Endothelial cell of umbilical vein (primary cell): ENCODE measurements at regions not wholly inside any gene's neighbourhood (a gene's known extent, or its start where the extent isn't known, plus 50 kb on each side); places are given as distances from the start of the nearest gene placed in this dataset.

ENCODE experiments used
- BruUV-seq: library from RNA; stranded (reverse); fragments of 400-500 nt; replicated peaks from 2 replicates; lab custom pipeline; 2021; lab: Mats Ljungman, UMichigan
- CTCF ChIA-PET: fragments of 300-600, 350-600 bp; sonication (Branson Sonifier 250); formaldehyde crosslinking; loops from one replicate; lab custom pipeline; 2021; ENCODE audit warnings: antibody characterized with exemption, inconsistent platforms; lab: Charles Lee
- POLR2A ChIA-PET: fragments of 300-600, 350-600 bp; sonication (Branson Sonifier 250); formaldehyde crosslinking; loops from one replicate; lab custom pipeline; 2021; ENCODE audit warnings: antibody characterized with exemption, inconsistent platforms; lab: Charles Lee
- DNase-seq: peaks from one replicate; pipeline ENCODE4 v3.0.0-alpha.2; 2011; ENCODE audit warnings: low read depth, low spot score
- FAIRE-seq: peaks from 2 replicates; lab custom pipeline; 2011; peaks lifted over from hg19 to GRCh38; lab: Jason Lieb, UNC
- H2AFZ ChIP-seq: 2 replicates; pipeline ENCODE4 v1.6.0; 2012; ENCODE audit warnings: low read depth, low read length, control low read depth, inconsistent platforms
- H3K27ac ChIP-seq: 2 replicates; pipeline ENCODE4 v1.5.1; 2011; ENCODE audit warnings: low read depth, mild to moderate bottlenecking, control low read depth, low read length, moderate library complexity; ENCODE audit not compliant: insufficient read depth
- H3K27me3 ChIP-seq, 2 experiments: 2 replicates each; pipeline versions ENCODE4 v1.6.0 to v1.6.1; 2011; ENCODE audit warnings: low read length in 2 of 2, mixed read lengths in 1 of 2; ENCODE audit not compliant: control insufficient read depth in 2 of 2, insufficient read depth in 2 of 2
- H3K36me3 ChIP-seq, 2 experiments: 2 replicates in 1 of 2; 3 replicates in 1 of 2; pipeline ENCODE4 v1.5.1; 2011; ENCODE audit warnings: low read length in 2 of 2, mild to moderate bottlenecking in 1 of 2, moderate library complexity in 1 of 2; ENCODE audit not compliant: control insufficient read depth in 2 of 2, insufficient read depth in 2 of 2; ENCODE audit errors: extremely low read depth in 1 of 2
- H3K4me1 ChIP-seq: 3 replicates; pipeline ENCODE4 v1.5.1; 2011; ENCODE audit warnings: mild to moderate bottlenecking, low read length; ENCODE audit not compliant: control insufficient read depth, insufficient read depth; ENCODE audit errors: extremely low read depth
- H3K4me2 ChIP-seq: 2 replicates; pipeline ENCODE4 v1.6.1; 2011; ENCODE audit warnings: low read length, control low read depth, mixed read lengths; ENCODE audit not compliant: insufficient read depth
- H3K4me3 ChIP-seq, 3 experiments: fragments of 200-600 bp in 1 of 3; sonication (generic), shearing (Covaris generic) in 1 of 3; replicated peaks in 1 of 3; 2 replicates each; pipeline ENCODE4 v1.5.1; 2011 to 2016; ENCODE audit warnings: control low read depth in 3 of 3, low read length in 3 of 3, mild to moderate bottlenecking in 2 of 3, inconsistent platforms in 1 of 3, low read depth in 1 of 3, moderate library complexity in 1 of 3; ENCODE audit not compliant: insufficient read depth in 1 of 3
- H3K79me2 ChIP-seq: 2 replicates; pipeline ENCODE4 v1.6.0; 2012; ENCODE audit warnings: low read length, inconsistent platforms; ENCODE audit not compliant: control insufficient read depth, insufficient read depth
- H3K9ac ChIP-seq: replicated peaks from 2 replicates; pipeline ENCODE3; 2011; ENCODE audit warnings: low read length, control low read depth; ENCODE audit not compliant: insufficient read depth; ENCODE audit errors: extremely low read depth
- H3K9me1 ChIP-seq: replicated peaks from 3 replicates; pipeline ENCODE4 v1.6.0; 2011; ENCODE audit warnings: mild to moderate bottlenecking, low read length; ENCODE audit not compliant: control insufficient read depth, insufficient read depth; ENCODE audit errors: extremely low read depth
- H3K9me3 ChIP-seq: replicated peaks from 2 replicates; pipeline ENCODE4 v1.5.1; 2012; ENCODE audit warnings: low read length, inconsistent platforms; ENCODE audit not compliant: control insufficient read depth, insufficient read depth
- H4K20me1 ChIP-seq: replicated peaks from 2 replicates; pipeline ENCODE3; 2011; ENCODE audit warnings: mild to moderate bottlenecking, low read length; ENCODE audit not compliant: control insufficient read depth, insufficient read depth; ENCODE audit errors: extremely low read depth
- EZH2 ChIP-seq: IDR thresholded peaks from 2 replicates; pipeline ENCODE4 v1.6.1; 2012; ENCODE audit warnings: borderline replicate concordance, low read depth, mild to moderate bottlenecking, moderate library complexity, low read length, inconsistent platforms; ENCODE audit not compliant: severe bottlenecking
- FOS ChIP-seq: IDR thresholded peaks from 2 replicates; pipeline ENCODE4 v1.6.1; 2011; ENCODE audit warnings: mild to moderate bottlenecking, low read length, moderate library complexity, borderline replicate concordance; ENCODE audit not compliant: insufficient read depth
- GATA2 ChIP-seq: IDR thresholded peaks from 2 replicates; pipeline ENCODE4 v1.7.0; 2011; ENCODE audit warnings: low read depth, mild to moderate bottlenecking, moderate library complexity, mixed read lengths, low read length; ENCODE audit not compliant: insufficient read length, insufficient read depth
- JUN ChIP-seq: IDR thresholded peaks from 2 replicates; pipeline ENCODE4 v1.6.1; 2011; ENCODE audit warnings: borderline replicate concordance, low read depth; ENCODE audit not compliant: insufficient read length, insufficient read depth
- MYC ChIP-seq: IDR thresholded peaks from one replicate; pipeline ENCODE4 v1.6.1; 2011; ENCODE audit warnings: mild to moderate bottlenecking, low read depth, low read length
- POLR2A ChIP-seq: IDR thresholded peaks from 2 replicates; pipeline ENCODE4 v1.6.1; 2012; ENCODE audit warnings: low read depth, mild to moderate bottlenecking, control low read depth, low read length
- POLR2AphosphoS5 ChIP-seq: IDR thresholded peaks from 2 replicates; pipeline ENCODE4 v1.6.1; 2012; ENCODE audit warnings: low read depth, mild to moderate bottlenecking, control low read depth, low read length, moderate library complexity; ENCODE audit not compliant: insufficient read depth
- dilution Hi-C: fragments of 300-500 bp; cut with MboI; formaldehyde crosslinking; loops from one replicate; pipeline ENCODE4 v1.15.0; 2019; ENCODE audit warnings: low sequenced_read_pairs; ENCODE audit not compliant: extremely low pct_ligation_motif_present
- intact Hi-C: fragments of 100-400 bp; cut with micrococcal nuclease; formaldehyde crosslinking; loops from one replicate; pipeline ENCODE4 v1.10.0; 2022
- TF ChIP-seq, protein P1 (sequence below): IDR thresholded peaks from 2 replicates; pipeline ENCODE4 v1.6.1; 2011; ENCODE audit not compliant: insufficient read depth, insufficient read length
- TF ChIP-seq, protein P2 (sequence below), 2 donors: IDR thresholded peaks; 1 replicate in 1 of 2; 2 replicates in 1 of 2; pipeline ENCODE4 v1.5.1; 2011; ENCODE audit warnings: low read length in 2 of 2, mild to moderate bottlenecking in 2 of 2, moderate library complexity in 2 of 2, control low read depth in 1 of 2, inconsistent platforms in 1 of 2, low read depth in 1 of 2; ENCODE audit not compliant: insufficient read depth in 1 of 2; ENCODE audit errors: extremely low read depth in 1 of 2

- no peak overlapping the region for H3K27ac ChIP-seq
- no peaks in the 10 kb centered on the region for H4K20me1 ChIP-seq
- intact Hi-C loops, result no loop called here
- BruUV-seq, result no TSS peak
- no peaks in the 10 kb centered on the region for H3K9me3 ChIP-seq
- no peaks in the 10 kb centered on the region for H3K9me1 ChIP-seq
- no peak overlapping the region for H2AFZ ChIP-seq
- no peak for TF ChIP-seq FOS
- TF ChIP-seq POLR2AphosphoS5, result no peak
- no peak for TF ChIP-seq POLR2A
- no peak for TF ChIP-seq EZH2
- TF ChIP-seq MYC, result no peak
- TF ChIP-seq, protein P1, sequence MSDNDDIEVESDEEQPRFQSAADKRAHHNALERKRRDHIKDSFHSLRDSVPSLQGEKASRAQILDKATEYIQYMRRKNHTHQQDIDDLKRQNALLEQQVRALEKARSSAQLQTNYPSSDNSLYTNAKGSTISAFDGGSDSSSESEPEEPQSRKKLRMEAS, result no peak
- TF ChIP-seq GATA2, result no peak
- TF ChIP-seq, protein P2, sequence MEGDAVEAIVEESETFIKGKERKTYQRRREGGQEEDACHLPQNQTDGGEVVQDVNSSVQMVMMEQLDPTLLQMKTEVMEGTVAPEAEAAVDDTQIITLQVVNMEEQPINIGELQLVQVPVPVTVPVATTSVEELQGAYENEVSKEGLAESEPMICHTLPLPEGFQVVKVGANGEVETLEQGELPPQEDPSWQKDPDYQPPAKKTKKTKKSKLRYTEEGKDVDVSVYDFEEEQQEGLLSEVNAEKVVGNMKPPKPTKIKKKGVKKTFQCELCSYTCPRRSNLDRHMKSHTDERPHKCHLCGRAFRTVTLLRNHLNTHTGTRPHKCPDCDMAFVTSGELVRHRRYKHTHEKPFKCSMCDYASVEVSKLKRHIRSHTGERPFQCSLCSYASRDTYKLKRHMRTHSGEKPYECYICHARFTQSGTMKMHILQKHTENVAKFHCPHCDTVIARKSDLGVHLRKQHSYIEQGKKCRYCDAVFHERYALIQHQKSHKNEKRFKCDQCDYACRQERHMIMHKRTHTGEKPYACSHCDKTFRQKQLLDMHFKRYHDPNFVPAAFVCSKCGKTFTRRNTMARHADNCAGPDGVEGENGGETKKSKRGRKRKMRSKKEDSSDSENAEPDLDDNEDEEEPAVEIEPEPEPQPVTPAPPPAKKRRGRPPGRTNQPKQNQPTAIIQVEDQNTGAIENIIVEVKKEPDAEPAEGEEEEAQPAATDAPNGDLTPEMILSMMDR (IDR thresholded peaks at IDR 0.05; ENCODE audit: extremely low read depth in 1 of 2, insufficient read depth in 1 of 2, low read depth in 1 of 2, low read length in 2 of 2), result no peak
- TF ChIP-seq JUN, result no peak
- no peaks in the 10 kb centered on the region for H3K36me3 ChIP-seq
- no peaks in the 10 kb centered on the region for H3K79me2 ChIP-seq
- no peak overlapping the region for H3K4me2 ChIP-seq
- POLR2A ChIA-PET, result no interaction called here
- H3K4me1 ChIP-seq, result no peaks in the 10 kb centered on the region
- DNase-seq (no peak), FAIRE-seq (no peak)
- H3K9ac ChIP-seq, result no peak overlapping the region
- no peaks in the 10 kb centered on the region for H3K27me3 ChIP-seq
- H3K4me3 ChIP-seq, result no peak overlapping the region
- CTCF ChIA-PET, result interaction anchor here (1.0 to 1.7 kb wide), 3 partner anchors 11 to 18 kb away, joined by 3 to 4 read pairs (median 4); no protein-coding TSS in a partner anchor
- dilution Hi-C loops, result no loop called here
Observed at GRCh38 chr2:215876139-215876936, 137.0 kb downstream of the MREG start.
